OCI-LY1 (cell line): ENCODE measurements at regions not wholly inside any gene's neighbourhood (a gene's known extent, or its start where the extent isn't known, plus 50 kb on each side); places are given as distances from the start of the nearest gene placed in this dataset.

ENCODE experiments used
- H2AFZ ChIP-seq: fragments of 200-600 bp; sonication (generic), shearing (Covaris generic); 2 replicates; pipeline ENCODE4 v1.6.0; 2014; ENCODE audit warnings: antibody characterized with exemption, mild to moderate bottlenecking, low read length
- H3F3A ChIP-seq: fragments of 200-600 bp; sonication (generic), shearing (Covaris generic); 2 replicates; pipeline ENCODE4 v1.6.0; 2014; ENCODE audit warnings: mild to moderate bottlenecking, antibody characterized with exemption, low read length, moderate library complexity; ENCODE audit not compliant: insufficient read depth
- H3K27ac ChIP-seq: fragments of 200-600 bp; sonication (generic); 2 replicates; pipeline ENCODE4 v1.5.1; 2014; ENCODE audit warnings: low read length, mixed run types, mild to moderate bottlenecking, low read depth; ENCODE audit not compliant: poor library complexity, severe bottlenecking
- H3K27me3 ChIP-seq: fragments of 200-600 bp; sonication (generic); 2 replicates; pipeline ENCODE4 v1.6.0; 2014; ENCODE audit warnings: antibody characterized with exemption, mild to moderate bottlenecking, low read length, moderate library complexity; ENCODE audit not compliant: insufficient read depth
- H3K36me3 ChIP-seq: fragments of 200-600 bp; sonication (generic); 2 replicates; pipeline ENCODE4 v1.6.1; 2014; ENCODE audit warnings: mild to moderate bottlenecking, antibody characterized with exemption, low read length, moderate library complexity, mixed read lengths; ENCODE audit not compliant: insufficient read depth
- H3K4me1 ChIP-seq: fragments of 200-600 bp; sonication (generic); 2 replicates; pipeline ENCODE4 v1.5.1; 2014; ENCODE audit warnings: mild to moderate bottlenecking, low read length, moderate library complexity; ENCODE audit not compliant: insufficient read depth, severe bottlenecking
- H3K4me2 ChIP-seq: fragments of 200-600 bp; sonication (generic), shearing (Covaris generic); 2 replicates; pipeline ENCODE4 v1.6.1; 2014; ENCODE audit warnings: low read length
- H3K4me3 ChIP-seq: fragments of 200-600 bp; sonication (generic); 2 replicates; pipeline ENCODE4 v1.5.1; 2014; ENCODE audit warnings: low read length, low read depth, mild to moderate bottlenecking, mixed read lengths; ENCODE audit not compliant: poor library complexity, severe bottlenecking
- H3K79me2 ChIP-seq: fragments of 200-600 bp; shearing (Covaris generic); 2 replicates; pipeline ENCODE4 v1.6.1; 2016; ENCODE audit warnings: mixed run types, low read length, mixed read lengths; ENCODE audit not compliant: insufficient read depth
- H3K9ac ChIP-seq: fragments of 200-600 bp; sonication (generic), shearing (Covaris generic); 2 replicates; pipeline ENCODE4 v1.6.1; 2014; ENCODE audit warnings: mild to moderate bottlenecking, low read length, mixed read lengths
- H3K9me2 ChIP-seq: fragments of 200-600 bp; sonication (generic), shearing (Covaris generic); 2 replicates; pipeline ENCODE4 v1.6.1; 2014; ENCODE audit warnings: low read depth, mild to moderate bottlenecking, low read length, mixed read lengths
- H3K9me3 ChIP-seq: fragments of 200-600 bp; shearing (Covaris generic); 2 replicates; pipeline ENCODE4 v1.6.1; 2014; ENCODE audit warnings: low read length, mixed read lengths
- H4K20me1 ChIP-seq: fragments of 200-600 bp; sonication (generic), shearing (Covaris generic); 2 replicates; pipeline ENCODE4 v1.6.0; 2016; ENCODE audit warnings: mild to moderate bottlenecking, low read length; ENCODE audit not compliant: insufficient read depth
- EZH2 ChIP-seq: fragments of 200-600 bp; sonication (generic), shearing (Covaris generic); IDR thresholded peaks from 2 replicates; pipeline ENCODE4 v1.8.0; 2017; ENCODE audit warnings: borderline replicate concordance, mixed run types, mild to moderate bottlenecking, antibody characterized with exemption, low read length, moderate library complexity, mixed read lengths
- TF ChIP-seq, protein P1 (sequence below): fragments of 200-600 bp; sonication (generic), shearing (Covaris generic); IDR thresholded peaks from 2 replicates; pipeline ENCODE4 v1.5.1; 2017; ENCODE audit warnings: mild to moderate bottlenecking, antibody characterized with exemption, low read length, moderate library complexity, mixed read lengths

DNA sequence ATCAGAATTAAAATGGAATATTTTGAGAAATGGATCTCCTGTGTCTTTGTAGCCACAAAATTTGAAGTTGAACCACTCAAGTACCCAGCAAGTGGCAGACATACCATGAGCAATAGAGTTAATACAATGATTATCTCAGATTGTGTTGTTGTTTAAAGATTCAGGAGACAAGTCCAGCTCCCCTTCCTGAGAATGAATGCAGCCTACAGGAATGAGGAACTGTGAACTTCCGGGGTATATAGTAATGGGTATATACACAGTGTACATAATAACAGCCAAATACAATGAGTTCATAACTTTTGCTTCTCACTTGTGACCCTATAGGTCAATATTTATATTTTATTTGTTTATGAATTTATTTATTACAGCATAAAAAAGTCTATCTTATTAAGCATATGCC lies 445.0 kb downstream of the SETD4 start:
- H3K27ac ChIP-seq, result no peak overlapping the region
- no peak overlapping the region for H3K4me2 ChIP-seq
- H3K36me3 ChIP-seq, result no peaks in the 10 kb centered on the region
- H3K4me1 ChIP-seq, result no peaks in the 10 kb centered on the region
- no peak overlapping the region for H3K4me3 ChIP-seq
- no peak overlapping the region for H3K9ac ChIP-seq
- no peak overlapping the region for H2AFZ ChIP-seq
- no peaks in the 10 kb centered on the region for H3F3A ChIP-seq
- H3K9me3 ChIP-seq, result no peaks in the 10 kb centered on the region
- no peaks in the 10 kb centered on the region for H3K9me2 ChIP-seq
- no peaks in the 10 kb centered on the region for H3K79me2 ChIP-seq
- H4K20me1 ChIP-seq, result no peaks in the 10 kb centered on the region
- H3K27me3 ChIP-seq, result no peaks in the 10 kb centered on the region
- no peak for TF ChIP-seq EZH2
- TF ChIP-seq, protein P1, sequence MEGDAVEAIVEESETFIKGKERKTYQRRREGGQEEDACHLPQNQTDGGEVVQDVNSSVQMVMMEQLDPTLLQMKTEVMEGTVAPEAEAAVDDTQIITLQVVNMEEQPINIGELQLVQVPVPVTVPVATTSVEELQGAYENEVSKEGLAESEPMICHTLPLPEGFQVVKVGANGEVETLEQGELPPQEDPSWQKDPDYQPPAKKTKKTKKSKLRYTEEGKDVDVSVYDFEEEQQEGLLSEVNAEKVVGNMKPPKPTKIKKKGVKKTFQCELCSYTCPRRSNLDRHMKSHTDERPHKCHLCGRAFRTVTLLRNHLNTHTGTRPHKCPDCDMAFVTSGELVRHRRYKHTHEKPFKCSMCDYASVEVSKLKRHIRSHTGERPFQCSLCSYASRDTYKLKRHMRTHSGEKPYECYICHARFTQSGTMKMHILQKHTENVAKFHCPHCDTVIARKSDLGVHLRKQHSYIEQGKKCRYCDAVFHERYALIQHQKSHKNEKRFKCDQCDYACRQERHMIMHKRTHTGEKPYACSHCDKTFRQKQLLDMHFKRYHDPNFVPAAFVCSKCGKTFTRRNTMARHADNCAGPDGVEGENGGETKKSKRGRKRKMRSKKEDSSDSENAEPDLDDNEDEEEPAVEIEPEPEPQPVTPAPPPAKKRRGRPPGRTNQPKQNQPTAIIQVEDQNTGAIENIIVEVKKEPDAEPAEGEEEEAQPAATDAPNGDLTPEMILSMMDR, result no peak

DNA sequence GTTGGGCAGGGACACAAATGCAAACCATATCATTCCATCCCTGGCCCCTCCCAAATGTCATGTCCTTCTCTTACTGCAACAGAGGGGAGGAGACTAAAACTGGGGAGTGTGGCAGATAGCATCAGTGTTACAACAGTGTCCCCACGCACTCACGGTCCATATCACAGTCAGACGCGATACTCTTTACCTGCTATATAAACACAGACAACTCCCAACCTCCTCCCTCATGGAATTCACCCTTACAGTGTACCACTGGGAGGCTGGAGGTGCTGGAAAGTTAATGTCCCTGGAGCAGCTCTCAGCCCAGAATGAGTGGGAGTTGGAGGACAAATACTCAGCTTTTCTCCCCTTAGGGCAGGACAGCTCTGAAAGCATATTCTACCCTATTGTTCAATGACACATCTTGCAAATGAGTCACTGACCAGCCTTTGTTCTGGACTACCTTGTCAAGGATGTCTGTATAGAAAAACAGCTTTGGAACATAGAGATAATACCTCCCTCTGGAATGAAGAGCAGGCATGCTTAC lies 445.9 kb downstream of the SETD4 start:
- Histone ChIP-seq H3K4me1 (no peaks in the 10 kb centered on the region), H3F3A (no peaks in the 10 kb centered on the region), H3K9me3 (no peaks in the 10 kb centered on the region), H3K27ac (no peak overlapping the region), H2AFZ (no peak overlapping the region), H3K4me2 (no peak overlapping the region), H3K4me3 (no peak overlapping the region), H3K27me3 (no peaks in the 10 kb centered on the region), H3K9me2 (no peaks in the 10 kb centered on the region), H3K36me3 (no peaks in the 10 kb centered on the region), H3K79me2 (no peaks in the 10 kb centered on the region), H3K9ac (no peak overlapping the region), H4K20me1 (no peaks in the 10 kb centered on the region)
- TF ChIP-seq, protein P1, result no peak
- TF ChIP-seq EZH2, result no peak

- Histone ChIP-seq H3K27ac (no peak overlapping the region), H3F3A (no peaks in the 10 kb centered on the region), H3K9me2 (no peaks in the 10 kb centered on the region), H3K27me3 (no peaks in the 10 kb centered on the region), H3K4me3 (no peak overlapping the region), H3K36me3 (no peaks in the 10 kb centered on the region), H4K20me1 (no peaks in the 10 kb centered on the region), H3K4me1 (no peaks in the 10 kb centered on the region), H3K9ac (no peak overlapping the region), H3K79me2 (no peaks in the 10 kb centered on the region), H3K4me2 (no peak overlapping the region), H2AFZ (no peak overlapping the region), H3K9me3 (no peaks in the 10 kb centered on the region)
- TF ChIP-seq, protein P1, result no peak
Measured at GRCh38 chr21:35611708-35612132, 448.6 kb downstream of the SETD4 start.
